GM23338 (cell line): ENCODE measurements at regions not wholly inside any gene's neighbourhood (a gene's known extent, or its start where the extent isn't known, plus 50 kb on each side); places are given as distances from the start of the nearest gene placed in this dataset.
A peak's percentile ranks its signal among the peaks of the same experiment; 100 is the strongest.

Source experiments
- ATAC-seq: fragments of 200-7000 bp; cut with Tn5 transposase; 3 replicates; pipeline ENCODE4 v1.9.1; 2020
- DNase-seq: peaks from one replicate; pipeline ENCODE4 v3.0.0-alpha.2; 2015; ENCODE audit warnings: low spot score
- H2AFZ ChIP-seq: fragments of 200-600 bp; sonication (generic); 2 replicates; pipeline ENCODE4 v1.8.0; 2016; ENCODE audit warnings: antibody characterized with exemption, mild to moderate bottlenecking, moderate library complexity
- H3F3A ChIP-seq: fragments of 200-600 bp; sonication (generic); replicated peaks from 2 replicates; pipeline ENCODE4 v1.8.0; 2017; ENCODE audit warnings: antibody characterized with exemption, mixed run types, low read depth
- H3K27ac ChIP-seq: fragments of 200-600 bp; sonication (generic); 2 replicates; pipeline ENCODE4 v1.6.1; 2016; ENCODE audit warnings: low read depth
- H3K27me3 ChIP-seq: fragments of 200-600 bp; sonication (generic); 2 replicates; pipeline ENCODE4 v1.8.0; 2016; ENCODE audit warnings: mild to moderate bottlenecking, mixed run types, moderate library complexity; ENCODE audit not compliant: insufficient read depth
- H3K36me3 ChIP-seq: fragments of 200-600 bp; sonication (generic); 2 replicates; pipeline ENCODE4 v1.8.0; 2016; ENCODE audit warnings: mild to moderate bottlenecking; ENCODE audit not compliant: insufficient read depth
- H3K4me1 ChIP-seq: fragments of 200-600 bp; sonication (generic); 2 replicates; pipeline ENCODE4 v1.8.0; 2016; ENCODE audit warnings: mild to moderate bottlenecking, moderate library complexity; ENCODE audit not compliant: insufficient read depth
- H3K4me2 ChIP-seq: fragments of 200-600 bp; sonication (generic); 2 replicates; pipeline ENCODE4 v1.7.1; 2017; ENCODE audit warnings: mixed run types
- H3K4me3 ChIP-seq: fragments of 200-600 bp; sonication (generic); 2 replicates; pipeline ENCODE4 v1.6.1; 2016; ENCODE audit warnings: mixed run types
- H3K79me2 ChIP-seq: fragments of 200-600 bp; sonication (generic); replicated peaks from 2 replicates; pipeline ENCODE4 v1.8.0; 2017; ENCODE audit warnings: mild to moderate bottlenecking; ENCODE audit not compliant: insufficient read depth
- H3K9me2 ChIP-seq: fragments of 200-600 bp; sonication (generic); 2 replicates; pipeline ENCODE4 v1.8.0; 2017; ENCODE audit not compliant: insufficient read depth
- H4K20me1 ChIP-seq: fragments of 200-600 bp; sonication (generic); replicated peaks from 2 replicates; pipeline ENCODE4 v1.8.0; 2017; ENCODE audit warnings: mild to moderate bottlenecking; ENCODE audit not compliant: insufficient read depth
- H3K27ac Mint-ChIP-seq: 2 replicates; pipeline ENCODE4 v1.8.0; 2020; ENCODE audit warnings: inconsistent platforms, mild to moderate bottlenecking, moderate library complexity, mixed read lengths
- H3K27me3 Mint-ChIP-seq: 3 replicates; pipeline ENCODE4 v1.8.0; 2022; ENCODE audit warnings: low read depth, mild to moderate bottlenecking, moderate library complexity, mixed read lengths, inconsistent platforms; ENCODE audit not compliant: insufficient read depth, poor library complexity
- H3K36me3 Mint-ChIP-seq: 3 replicates; pipeline ENCODE4 v1.8.0; 2021; ENCODE audit warnings: low read depth, mild to moderate bottlenecking, inconsistent platforms, moderate library complexity, mixed read lengths
- H3K4me1 Mint-ChIP-seq: 3 replicates; pipeline ENCODE4 v1.8.0; 2020; ENCODE audit warnings: mild to moderate bottlenecking, inconsistent platforms, mixed read lengths
- H3K4me3 Mint-ChIP-seq: 3 replicates; pipeline ENCODE4 v1.8.0; 2021; ENCODE audit warnings: moderate library complexity, mild to moderate bottlenecking, inconsistent platforms, mixed read lengths
- H3K9me3 Mint-ChIP-seq: 3 replicates; pipeline ENCODE4 v1.8.0; 2020; ENCODE audit warnings: moderate library complexity, mild to moderate bottlenecking, inconsistent platforms, mixed read lengths
- CREB1 ChIP-seq: fragments of 250-450 bp; sonication (Bioruptor Pico); IDR thresholded peaks from 2 replicates; pipeline ENCODE4 v1.5.0; 2020; ENCODE audit warnings: low read depth, mild to moderate bottlenecking, moderate library complexity
- CTCF ChIP-seq, 2 experiments: fragments of 200-600 bp in 1 of 2; sonication (generic) in 1 of 2; conservative IDR thresholded peaks; 2 replicates each; pipeline versions ENCODE4 v1.5.1 to v1.6.1; 2016 to 2017; ENCODE audit warnings: antibody characterized with exemption in 2 of 2, low read depth in 2 of 2, mild to moderate bottlenecking in 2 of 2, moderate library complexity in 1 of 2
- ETS1 ChIP-seq: IDR thresholded peaks from 2 replicates; pipeline ENCODE4 v1.6.1; 2016; ENCODE audit warnings: antibody characterized with exemption
- EZH2 ChIP-seq: fragments of 200-600 bp; sonication (generic); IDR thresholded peaks from one replicate; pipeline ENCODE4 v1.8.0; 2017; ENCODE audit warnings: antibody characterized with exemption, mild to moderate bottlenecking, low read depth; ENCODE audit not compliant: unreplicated experiment
- EZH2phosphoT487 ChIP-seq: fragments of 200-600 bp; sonication (generic); IDR thresholded peaks from one replicate; pipeline ENCODE4 v1.8.1; 2018; ENCODE audit warnings: antibody characterized with exemption; ENCODE audit not compliant: unreplicated experiment
- NANOG ChIP-seq: IDR thresholded peaks from 2 replicates; pipeline ENCODE4 v1.6.1; 2016; ENCODE audit warnings: antibody characterized with exemption, borderline replicate concordance
- REST ChIP-seq: IDR thresholded peaks from one replicate; pipeline ENCODE4 v1.6.1; 2018; ENCODE audit warnings: antibody characterized with exemption; ENCODE audit not compliant: unreplicated experiment
- STAT1 ChIP-seq: IDR thresholded peaks from one replicate; pipeline ENCODE4 v1.6.1; 2016; ENCODE audit warnings: antibody characterized with exemption; ENCODE audit not compliant: unreplicated experiment
- ZNF114 ChIP-seq: fragments of 250-450 bp; sonication (Bioruptor Pico); IDR thresholded peaks from 2 replicates; pipeline ENCODE4 v1.5.0; 2020; ENCODE audit warnings: mild to moderate bottlenecking, moderate library complexity
- ZNF331 ChIP-seq: fragments of 250-450 bp; sonication (Bioruptor Pico); IDR thresholded peaks from 2 replicates; pipeline ENCODE4 v1.5.0; 2020; ENCODE audit warnings: low read depth, mild to moderate bottlenecking, moderate library complexity
- ZNF462 ChIP-seq: fragments of 250-450 bp; sonication (Bioruptor Pico); IDR thresholded peaks from 2 replicates; pipeline ENCODE4 v1.5.0; 2020; ENCODE audit warnings: mild to moderate bottlenecking, moderate library complexity

- Histone ChIP-seq H3K9me2 (no peaks in the 10 kb centered on the region), H3K4me2 (no peak overlapping the region), H4K20me1 (no peaks in the 10 kb centered on the region), H3K27me3 (no peaks in the 10 kb centered on the region), H3K4me1 (no peaks in the 10 kb centered on the region; the same call in 1 of the 2 replicates), H3K36me3 (no peaks in the 10 kb centered on the region), H3K79me2 (no peaks in the 10 kb centered on the region), H3K27ac (no peak overlapping the region), H3F3A (no peaks in the 10 kb centered on the region), H3K4me3 (no peak overlapping the region), H2AFZ (peak overlapping the region; percentile 4)
- TF ChIP-seq REST (no peak), ZNF331 (CRISPR knock-in tag) (no peak), NANOG (no peak), EZH2phosphoT487 (no peak), EZH2 (no peak), CTCF (conservative IDR thresholded peaks at IDR 0.05; ENCODE audit: low read depth in 2 of 2) (no peak), STAT1 (no peak), ZNF462 (CRISPR knock-in tag) (no peak), ZNF114 (CRISPR knock-in tag) (no peak), ETS1 (no peak), CREB1 (CRISPR knock-in tag) (no peak)
- no peak for DNase-seq
- H3K27ac Mint-ChIP-seq = no peak overlapping the region
- no peak for ATAC-seq
- H3K27me3 Mint-ChIP-seq = no peaks in the 10 kb centered on the region
- no peaks in the 10 kb centered on the region for H3K9me3 Mint-ChIP-seq
- H3K4me3 Mint-ChIP-seq = no peak overlapping the region
- peaks cover 5% of the 10 kb centered on the region; the same call in 1 of the 3 replicates for H3K4me1 Mint-ChIP-seq
- H3K36me3 Mint-ChIP-seq = no peaks in the 10 kb centered on the region
Observed at GRCh38 chr1:199944986-199945385, 82.5 kb upstream of the NR5A2 start.
